ENCODE measurements at regions not wholly inside any gene's neighbourhood (a gene's known extent, or its start where the extent isn't known, plus 50 kb on each side); places are given as distances from the start of the nearest gene placed in this dataset.

GRCh38 chr7:24192053-24192452, 91.9 kb upstream of the NPY start:
- 31% methylated on average over 2 of the region's 2 CpGs for WGBS (ENCODE audit: low lambda C conversion rate)
- POLR2A ChIA-PET = no interaction called here
- H3K9me3 ChIP-seq = no peaks in the 10 kb centered on the region

DNA sequence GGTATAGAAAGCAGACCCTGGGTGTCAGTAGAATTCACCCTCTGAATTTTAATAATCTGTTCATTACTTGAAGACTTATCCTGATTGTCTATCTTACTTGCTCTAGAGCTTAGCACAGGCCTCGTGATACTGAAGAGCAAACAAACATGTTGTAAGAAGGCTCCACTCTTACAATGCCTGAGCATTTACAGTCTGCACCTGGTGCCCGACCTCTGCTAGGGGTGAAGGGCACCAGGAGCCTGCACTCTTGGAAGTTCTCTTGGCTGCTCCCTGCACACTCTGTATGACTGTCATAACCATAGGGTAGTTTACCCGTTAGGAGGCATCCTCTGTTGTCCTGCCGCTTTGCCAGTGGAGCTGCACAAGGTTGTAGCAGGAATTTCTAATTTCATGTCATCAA, 91.3 kb upstream of the NPY start:
- no peaks in the 10 kb centered on the region for H4K20me1 ChIP-seq (ENCODE audit: insufficient read depth)
- H3K9me3 ChIP-seq = no peaks in the 10 kb centered on the region
- no peak for DNase-seq
- H3K27ac ChIP-seq (ENCODE audit: low read depth in 2 of 2, low read length in 1 of 2) = no peak overlapping the region
- TF ChIP-seq GATA2 (CRISPR knock-in tag; IDR thresholded peaks at IDR 0.05) = no peak
- no peaks in the 10 kb centered on the region for H3K4me1 ChIP-seq (ENCODE audit: control insufficient read depth in 1 of 2, insufficient read depth in 2 of 2, low read depth in 1 of 2, low read length in 1 of 2)
- no peaks in the 10 kb centered on the region for H3K36me3 ChIP-seq (replicated peaks in 1 of 2; ENCODE audit: control insufficient read depth in 1 of 2, insufficient read depth in 2 of 2, low read length in 1 of 2)
- H3K79me2 ChIP-seq (ENCODE audit: insufficient read depth) = no peaks in the 10 kb centered on the region
- no peak overlapping the region for H3K9ac ChIP-seq
- H3K4me2 ChIP-seq = no peak overlapping the region
- no peak overlapping the region for H2AFZ ChIP-seq (ENCODE audit: low read depth)
- WGBS (ENCODE audit: low lambda C conversion rate) = 54% methylated on average over 4 of the region's 4 CpGs
- H3F3A ChIP-seq (replicated peaks; ENCODE audit: insufficient read depth) = no peaks in the 10 kb centered on the region
- no peaks in the 10 kb centered on the region for H3K9me2 ChIP-seq
- no peaks in the 10 kb centered on the region for H3K27me3 ChIP-seq (ENCODE audit: insufficient read depth)
- POLR2A ChIA-PET = no interaction called here
- CTCF ChIA-PET = interaction anchor here (1.2 to 2.1 kb wide), 3 partner anchors 9 to 329 kb away, joined by 3 to 9 read pairs (median 3); no protein-coding TSS in a partner anchor
- no peak overlapping the region for H3K4me3 ChIP-seq (ENCODE audit: low read depth in 2 of 2, low read length in 1 of 2)

More at GRCh38 chr7:24192053-24192452, 91.9 kb upstream of the NPY start:
- Histone ChIP-seq H3K9me2 (no peaks in the 10 kb centered on the region), H3F3A (replicated peaks; ENCODE audit: insufficient read depth) (no peaks in the 10 kb centered on the region), H3K4me3 (ENCODE audit: low read depth in 2 of 2, low read length in 1 of 2) (no peak overlapping the region), H4K20me1 (ENCODE audit: insufficient read depth) (no peaks in the 10 kb centered on the region), H3K36me3 (replicated peaks in 1 of 2; ENCODE audit: control insufficient read depth in 1 of 2, insufficient read depth in 2 of 2, low read length in 1 of 2) (no peaks in the 10 kb centered on the region), H3K4me2 (no peak overlapping the region), H2AFZ (ENCODE audit: low read depth) (no peak overlapping the region), H3K9ac (no peak overlapping the region), H3K27ac (ENCODE audit: low read depth in 2 of 2, low read length in 1 of 2) (no peak overlapping the region), H3K79me2 (ENCODE audit: insufficient read depth) (no peaks in the 10 kb centered on the region), H3K27me3 (ENCODE audit: insufficient read depth) (no peaks in the 10 kb centered on the region), H3K4me1 (ENCODE audit: control insufficient read depth in 1 of 2, insufficient read depth in 2 of 2, low read depth in 1 of 2, low read length in 1 of 2) (no peaks in the 10 kb centered on the region)
- no peak for TF ChIP-seq FOXJ3 (CRISPR knock-in tag; IDR thresholded peaks at IDR 0.05)
- CTCF ChIA-PET = interaction anchor here (0.6 to 2.1 kb wide), 5 partner anchors 9 to 330 kb away, joined by 3 to 9 read pairs (median 3); no protein-coding TSS in a partner anchor
- no peak for DNase-seq

GRCh38 chr7:24197852-24198251, 86.1 kb upstream of the NPY start:
- 19% methylated on average over 4 of the region's 4 CpGs for WGBS (ENCODE audit: low lambda C conversion rate)
- Histone ChIP-seq H3K9me3 (no peaks in the 10 kb centered on the region), H4K20me1 (ENCODE audit: insufficient read depth) (no peaks in the 10 kb centered on the region), H3K27me3 (ENCODE audit: insufficient read depth) (no peaks in the 10 kb centered on the region), H2AFZ (ENCODE audit: low read depth) (no peak overlapping the region), H3K27ac (ENCODE audit: low read depth in 2 of 2, low read length in 1 of 2) (no peak overlapping the region), H3K79me2 (ENCODE audit: insufficient read depth) (no peaks in the 10 kb centered on the region), H3K4me2 (no peak overlapping the region), H3K9me2 (no peaks in the 10 kb centered on the region), H3K4me1 (ENCODE audit: control insufficient read depth in 1 of 2, insufficient read depth in 2 of 2, low read depth in 1 of 2, low read length in 1 of 2) (peaks cover 0 to 26% of the 10 kb centered on the region in 2 experiments; a peak in 3 of 4 replicates), H3K9ac (no peak overlapping the region), H3F3A (replicated peaks; ENCODE audit: insufficient read depth) (no peaks in the 10 kb centered on the region), H3K4me3 (ENCODE audit: low read depth in 2 of 2, low read length in 1 of 2) (no peak overlapping the region), H3K36me3 (replicated peaks in 1 of 2; ENCODE audit: control insufficient read depth in 1 of 2, insufficient read depth in 2 of 2, low read length in 1 of 2) (no peaks in the 10 kb centered on the region)
- TF ChIP-seq JUND (IDR thresholded peaks at IDR 0.05) = peak; percentile 56
- peak; percentile 50 for TF ChIP-seq TCF12 (IDR thresholded peaks at IDR 0.05)
- no peak for TF ChIP-seq CHD2 (IDR thresholded peaks at IDR 0.05; ENCODE audit: low read length, partially characterized antibody)
- no peak for TF ChIP-seq RXRA (IDR thresholded peaks at IDR 0.05; ENCODE audit: borderline replicate concordance, low read depth)
- TF ChIP-seq PBX3 (IDR thresholded peaks at IDR 0.05) = peak; percentile 59; the same call in 1 of the 2 replicates
- TF ChIP-seq, protein P1, sequence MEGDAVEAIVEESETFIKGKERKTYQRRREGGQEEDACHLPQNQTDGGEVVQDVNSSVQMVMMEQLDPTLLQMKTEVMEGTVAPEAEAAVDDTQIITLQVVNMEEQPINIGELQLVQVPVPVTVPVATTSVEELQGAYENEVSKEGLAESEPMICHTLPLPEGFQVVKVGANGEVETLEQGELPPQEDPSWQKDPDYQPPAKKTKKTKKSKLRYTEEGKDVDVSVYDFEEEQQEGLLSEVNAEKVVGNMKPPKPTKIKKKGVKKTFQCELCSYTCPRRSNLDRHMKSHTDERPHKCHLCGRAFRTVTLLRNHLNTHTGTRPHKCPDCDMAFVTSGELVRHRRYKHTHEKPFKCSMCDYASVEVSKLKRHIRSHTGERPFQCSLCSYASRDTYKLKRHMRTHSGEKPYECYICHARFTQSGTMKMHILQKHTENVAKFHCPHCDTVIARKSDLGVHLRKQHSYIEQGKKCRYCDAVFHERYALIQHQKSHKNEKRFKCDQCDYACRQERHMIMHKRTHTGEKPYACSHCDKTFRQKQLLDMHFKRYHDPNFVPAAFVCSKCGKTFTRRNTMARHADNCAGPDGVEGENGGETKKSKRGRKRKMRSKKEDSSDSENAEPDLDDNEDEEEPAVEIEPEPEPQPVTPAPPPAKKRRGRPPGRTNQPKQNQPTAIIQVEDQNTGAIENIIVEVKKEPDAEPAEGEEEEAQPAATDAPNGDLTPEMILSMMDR (IDR thresholded peaks at IDR 0.05) = no peak
- no peak for TF ChIP-seq MXI1 (IDR thresholded peaks at IDR 0.05; ENCODE audit: low read depth, low read length)
- peak; percentile 48; the same call in 1 of the 2 replicates for TF ChIP-seq FOSL2 (IDR thresholded peaks at IDR 0.05; ENCODE audit: borderline replicate concordance, low read depth)
- TF ChIP-seq TEAD4 (IDR thresholded peaks at IDR 0.05; ENCODE audit: borderline replicate concordance, insufficient read depth) = no peak
- TF ChIP-seq EP300 (IDR thresholded peaks at IDR 0.05; ENCODE audit: borderline replicate concordance in 1 of 2, low read depth in 1 of 2, low read length in 1 of 2) = no peak
- ChIA-PET POLR2A (no interaction called here), CTCF (interaction anchor here (1.6 to 4.3 kb wide), 2 partner anchors 184 to 925 kb away, joined by 3 to 20 read pairs; no protein-coding TSS in a partner anchor)
- no peak for DNase-seq

All from SK-N-SH (cell line).